Stimulated activated memory B cell treated with anti-CD40 and anti-IgM and Interleukin-4, amounts not matched to agents 10 μg/mL and 1 μg/mL and 100 μg/mL, for 72 hours (primary cell): ENCODE measurements at regions not wholly inside any gene's neighbourhood (a gene's known extent, or its start where the extent isn't known, plus 50 kb on each side); places are given as distances from the start of the nearest gene placed in this dataset.
"Not testable (repeated sequence)": the region's sequence is repeated elsewhere in the genome, so short reads cannot be mapped to it uniquely, and the experiment has no call there.

Experiments used
- ATAC-seq: fragments of 150-1000 bp; cut with Tn5 transposase; 2 replicates; pipeline ENCODE4 v1.10.0; 2021
- H3K27ac Mint-ChIP-seq: one replicate; pipeline ENCODE4 v1.8.0; 2022; ENCODE audit warnings: mild to moderate bottlenecking, mixed read lengths
- H3K27me3 Mint-ChIP-seq: one replicate; pipeline ENCODE4 v1.8.0; 2022; ENCODE audit warnings: mixed read lengths
- H3K36me3 Mint-ChIP-seq: one replicate; pipeline ENCODE4 v1.8.0; 2022; ENCODE audit warnings: mixed read lengths
- H3K4me1 Mint-ChIP-seq: one replicate; pipeline ENCODE4 v1.8.0; 2022; ENCODE audit warnings: mixed read lengths
- H3K4me3 Mint-ChIP-seq: one replicate; pipeline ENCODE4 v1.8.0; 2022; ENCODE audit warnings: mild to moderate bottlenecking, moderate library complexity, mixed read lengths
- H3K9me3 Mint-ChIP-seq: one replicate; pipeline ENCODE4 v1.8.0; 2022; ENCODE audit warnings: mixed read lengths

GRCh38 chr6:98044791-98045470, 761.9 kb upstream of the MMS22L start:
- Mint-ChIP-seq H3K4me1 (no peaks in the 10 kb centered on the region), H3K9me3 (no peaks in the 10 kb centered on the region), H3K4me3 (no peak overlapping the region), H3K27me3 (no peaks in the 10 kb centered on the region), H3K36me3 (no peaks in the 10 kb centered on the region), H3K27ac (no peak overlapping the region)
- no peak for ATAC-seq

- Mint-ChIP-seq H3K4me1 (no peaks in the 10 kb centered on the region), H3K27me3 (no peaks in the 10 kb centered on the region), H3K4me3 (no peak overlapping the region), H3K9me3 (no peaks in the 10 kb centered on the region), H3K27ac (no peak overlapping the region), H3K36me3 (no peaks in the 10 kb centered on the region)
- no peak for ATAC-seq
Observed at GRCh38 chr6:98047164-98047563, 764.1 kb upstream of the MMS22L start.

GRCh38 chr6:98047871-98048270, 764.9 kb upstream of the MMS22L start:
- ATAC-seq: no peak
- H3K4me3 Mint-ChIP-seq: no peak overlapping the region
- no peaks in the 10 kb centered on the region for H3K4me1 Mint-ChIP-seq
- H3K27ac Mint-ChIP-seq: no peak overlapping the region
- no peaks in the 10 kb centered on the region for H3K36me3 Mint-ChIP-seq
- H3K9me3 Mint-ChIP-seq: no peaks in the 10 kb centered on the region
- no peaks in the 10 kb centered on the region for H3K27me3 Mint-ChIP-seq

DNA sequence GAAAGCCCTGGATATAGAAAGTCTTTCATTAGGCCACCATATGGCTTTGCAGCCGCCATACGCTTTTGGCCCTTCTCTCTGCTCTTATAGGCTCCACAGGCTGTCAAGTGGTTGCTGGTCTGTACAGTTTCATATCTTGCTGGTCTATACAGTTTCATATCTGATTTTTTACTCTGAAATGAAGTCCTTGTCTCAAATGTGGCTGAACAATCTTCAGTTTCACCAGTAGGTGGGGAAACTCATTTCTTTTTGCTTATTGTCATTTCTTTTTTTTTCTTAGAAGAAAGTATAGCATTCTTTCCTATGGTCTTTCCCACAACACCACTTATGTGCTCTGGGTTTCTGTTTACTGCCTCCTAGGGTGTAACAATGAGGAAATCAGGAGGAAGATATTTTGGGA, 771.4 kb upstream of the MMS22L start:
- no peaks in the 10 kb centered on the region for H3K4me1 Mint-ChIP-seq
- no peak overlapping the region for H3K4me3 Mint-ChIP-seq
- ATAC-seq: no peak
- H3K36me3 Mint-ChIP-seq: no peaks in the 10 kb centered on the region
- H3K27me3 Mint-ChIP-seq: no peaks in the 10 kb centered on the region
- no peaks in the 10 kb centered on the region for H3K9me3 Mint-ChIP-seq
- no peak overlapping the region for H3K27ac Mint-ChIP-seq

GRCh38 chr6:98056955-98057354, 773.9 kb upstream of the MMS22L start:
- Mint-ChIP-seq H3K4me1 (no peaks in the 10 kb centered on the region), H3K9me3 (no peaks in the 10 kb centered on the region), H3K4me3 (no peak overlapping the region), H3K27ac (no peak overlapping the region), H3K36me3 (no peaks in the 10 kb centered on the region), H3K27me3 (no peaks in the 10 kb centered on the region)
- ATAC-seq: no peak

- ATAC-seq: no peak
Observed at GRCh38 chr6:98067375-98067774, 767.0 kb upstream of the POU3F2 start.

GRCh38 chr6:98088537-98088936, 745.8 kb upstream of the POU3F2 start:
- H3K9me3 Mint-ChIP-seq: peaks cover 12% of the 10 kb centered on the region
- not testable (repeated sequence) for H3K36me3 Mint-ChIP-seq, H3K27me3 Mint-ChIP-seq, ATAC-seq, H3K4me1 Mint-ChIP-seq, H3K4me3 Mint-ChIP-seq, H3K27ac Mint-ChIP-seq

More at GRCh38 chr6:98067375-98067774, 767.0 kb upstream of the POU3F2 start:
- Mint-ChIP-seq H3K4me3 (no peak overlapping the region), H3K9me3 (peaks cover 6% of the 10 kb centered on the region), H3K36me3 (no peaks in the 10 kb centered on the region), H3K27me3 (no peaks in the 10 kb centered on the region), H3K27ac (no peak overlapping the region), H3K4me1 (no peaks in the 10 kb centered on the region)

- no peak for ATAC-seq
- H3K4me1 Mint-ChIP-seq: no peaks in the 10 kb centered on the region
- no peak overlapping the region for H3K4me3 Mint-ChIP-seq
- no peak overlapping the region for H3K27ac Mint-ChIP-seq
- no peaks in the 10 kb centered on the region for H3K36me3 Mint-ChIP-seq
- no peaks in the 10 kb centered on the region for H3K27me3 Mint-ChIP-seq
- peaks cover 6% of the 10 kb centered on the region for H3K9me3 Mint-ChIP-seq
Observed at GRCh38 chr6:98092331-98092730, 742.0 kb upstream of the POU3F2 start.

GRCh38 chr6:98094696-98095095, 739.7 kb upstream of the POU3F2 start:
- Mint-ChIP-seq H3K27ac (no peak overlapping the region), H3K27me3 (no peaks in the 10 kb centered on the region), H3K4me3 (no peak overlapping the region), H3K4me1 (no peaks in the 10 kb centered on the region), H3K9me3 (peaks cover 5% of the 10 kb centered on the region), H3K36me3 (no peaks in the 10 kb centered on the region)
- no peak for ATAC-seq

GRCh38 chr6:98107801-98108200, 726.6 kb upstream of the POU3F2 start:
- Mint-ChIP-seq H3K27ac (no peak overlapping the region), H3K9me3 (peaks cover 7% of the 10 kb centered on the region), H3K4me1 (no peaks in the 10 kb centered on the region), H3K4me3 (no peak overlapping the region), H3K36me3 (no peaks in the 10 kb centered on the region), H3K27me3 (no peaks in the 10 kb centered on the region)
- no peak for ATAC-seq

DNA sequence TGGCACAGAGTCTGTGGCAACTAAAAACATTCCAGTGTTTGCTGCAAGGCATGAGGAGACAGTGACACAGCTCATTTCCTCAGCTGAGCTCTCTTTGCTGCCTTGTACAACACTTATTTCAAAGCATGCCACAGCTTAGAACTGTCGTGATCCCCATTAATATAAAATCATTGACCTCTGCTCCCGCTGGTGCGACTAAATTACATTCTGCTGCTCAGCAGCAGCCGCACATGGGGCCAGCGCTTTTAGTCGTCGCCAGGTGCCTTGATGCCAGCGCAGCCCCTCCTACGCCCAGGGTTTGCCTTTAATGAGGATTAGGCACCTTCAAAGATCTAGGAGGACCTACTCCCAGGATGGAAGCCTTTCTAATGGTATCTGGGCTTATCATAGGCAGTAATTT, 717.9 kb upstream of the POU3F2 start:
- Mint-ChIP-seq H3K9me3 (peaks cover 5% of the 10 kb centered on the region), H3K27ac (no peak overlapping the region), H3K36me3 (no peaks in the 10 kb centered on the region), H3K4me3 (no peak overlapping the region), H3K4me1 (no peaks in the 10 kb centered on the region), H3K27me3 (no peaks in the 10 kb centered on the region)
- no peak for ATAC-seq

- Mint-ChIP-seq H3K27me3 (no peaks in the 10 kb centered on the region), H3K4me3 (no peak overlapping the region), H3K9me3 (peaks cover 3% of the 10 kb centered on the region), H3K4me1 (no peaks in the 10 kb centered on the region), H3K27ac (no peak overlapping the region), H3K36me3 (no peaks in the 10 kb centered on the region)
- ATAC-seq: no peak
Observed at GRCh38 chr6:98117068-98117467, 717.3 kb upstream of the POU3F2 start.

- ATAC-seq: no peak
- no peaks in the 10 kb centered on the region for H3K27me3 Mint-ChIP-seq
Observed at GRCh38 chr6:98118397-98119045, 715.9 kb upstream of the POU3F2 start.

DNA sequence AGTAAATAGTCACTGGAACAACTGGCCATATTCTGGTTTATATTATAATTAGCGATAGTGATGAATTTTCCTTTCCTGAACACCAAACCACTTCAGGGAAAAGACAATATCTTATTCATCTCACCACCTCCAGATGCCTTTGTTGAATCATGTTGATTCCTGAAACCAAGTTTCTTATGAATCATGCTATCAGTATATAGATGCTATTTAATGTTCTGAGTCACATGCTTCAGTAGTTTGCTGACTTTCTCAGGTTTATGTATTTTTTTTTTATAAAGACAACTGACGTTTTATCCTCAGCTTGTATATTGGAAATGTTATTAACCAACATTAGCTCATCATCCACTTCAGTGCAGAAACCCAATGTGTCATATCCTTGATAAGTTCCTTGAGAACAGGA, 710.2 kb upstream of the POU3F2 start:
- ATAC-seq: no peak
- H3K4me1 Mint-ChIP-seq: no peaks in the 10 kb centered on the region
- H3K36me3 Mint-ChIP-seq: no peaks in the 10 kb centered on the region
- no peak overlapping the region for H3K27ac Mint-ChIP-seq
- H3K4me3 Mint-ChIP-seq: no peak overlapping the region
- no peaks in the 10 kb centered on the region for H3K27me3 Mint-ChIP-seq
- peaks cover 3% of the 10 kb centered on the region for H3K9me3 Mint-ChIP-seq

More at GRCh38 chr6:98118397-98119045, 715.9 kb upstream of the POU3F2 start:
- Mint-ChIP-seq H3K9me3 (peaks cover 3% of the 10 kb centered on the region), H3K4me3 (no peak overlapping the region), H3K27ac (no peak overlapping the region), H3K4me1 (no peaks in the 10 kb centered on the region), H3K36me3 (no peaks in the 10 kb centered on the region)

- no peaks in the 10 kb centered on the region for H3K9me3 Mint-ChIP-seq
- H3K27me3 Mint-ChIP-seq: no peaks in the 10 kb centered on the region
- no peaks in the 10 kb centered on the region for H3K4me1 Mint-ChIP-seq
- no peak overlapping the region for H3K4me3 Mint-ChIP-seq
- no peak for ATAC-seq
- no peaks in the 10 kb centered on the region for H3K36me3 Mint-ChIP-seq
- no peak overlapping the region for H3K27ac Mint-ChIP-seq
Observed at GRCh38 chr6:98131290-98131990, 702.9 kb upstream of the POU3F2 start.

GRCh38 chr6:98136333-98136732, 698.0 kb upstream of the POU3F2 start:
- ATAC-seq: no peak
- Mint-ChIP-seq H3K36me3 (no peaks in the 10 kb centered on the region), H3K4me3 (no peak overlapping the region), H3K4me1 (no peaks in the 10 kb centered on the region), H3K27ac (no peak overlapping the region), H3K9me3 (peaks cover 2% of the 10 kb centered on the region), H3K27me3 (no peaks in the 10 kb centered on the region)
